NT2/D1 (cell line): ENCODE measurements at regions not wholly inside any gene's neighbourhood (a gene's known extent, or its start where the extent isn't known, plus 50 kb on each side); places are given as distances from the start of the nearest gene placed in this dataset.

ENCODE experiments used
- SUZ12 ChIP-seq: IDR thresholded peaks from 2 replicates; pipeline ENCODE4 v1.6.1; 2011; ENCODE audit not compliant: insufficient read length, insufficient read depth; ENCODE audit errors: extremely low read depth
- ZNF274 ChIP-seq: IDR thresholded peaks from 2 replicates; pipeline ENCODE4 v1.6.1; 2011; ENCODE audit warnings: mild to moderate bottlenecking, low read depth, low read length

DNA sequence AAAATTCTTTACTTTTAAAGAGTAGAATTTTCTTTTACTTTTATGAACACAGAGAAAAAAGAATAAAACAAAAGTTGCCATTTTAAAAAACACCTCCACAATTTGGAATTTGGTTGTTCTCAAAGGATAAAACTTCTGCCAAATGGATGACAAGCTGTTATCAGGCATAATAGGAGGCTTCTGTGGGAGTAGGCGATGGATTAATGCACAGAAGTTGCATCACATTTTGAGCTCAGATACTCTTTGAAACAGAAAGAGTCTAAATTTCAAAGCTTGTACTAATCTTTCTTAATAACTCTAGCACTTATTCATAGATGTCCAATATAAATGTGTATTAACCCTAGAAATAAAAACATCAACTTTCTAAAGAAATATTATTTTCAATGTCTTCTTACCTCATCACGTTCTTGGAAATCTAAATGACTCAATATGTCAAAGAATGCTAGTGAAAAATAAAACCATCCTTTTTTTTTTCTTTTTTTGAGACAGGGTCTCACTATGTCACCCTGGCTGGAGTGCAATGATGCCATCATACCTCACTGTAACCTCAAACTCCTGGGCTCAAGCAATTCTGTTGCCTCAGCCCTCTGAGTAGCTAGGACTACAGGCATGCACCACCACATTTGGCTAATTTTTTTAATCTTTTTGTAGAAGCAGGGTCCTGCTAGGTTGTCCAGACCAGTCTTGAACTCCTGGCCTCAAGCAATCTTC, 112.8 kb upstream of the USP25 start:
- no peak for TF ChIP-seq SUZ12
- no peak for TF ChIP-seq ZNF274
